Stimulated activated CD4-positive, alpha-beta T cell treated with anti-CD3 and anti-CD28 coated beads, Interleukin-2, amount 100 ng/mL, for 24 hours (primary cell): ENCODE measurements at regions not wholly inside any gene's neighbourhood (a gene's known extent, or its start where the extent isn't known, plus 50 kb on each side); places are given as distances from the start of the nearest gene placed in this dataset.

Experiments
- DNase-seq, 2 donors: peaks; one replicate each; pipeline ENCODE4 v3.0.0-alpha.2; 2020

- no peak for DNase-seq
Observed at GRCh38 chr1:244224487-244225430, 173.7 kb downstream of the ZBTB18 start.

GRCh38 chr1:244226435-244226834 is 175.4 kb downstream of the ZBTB18 start:
- no peak for DNase-seq

GRCh38 chr1:244230470-244230869 is 179.4 kb downstream of the ZBTB18 start:
- DNase-seq = no peak

- DNase-seq = no peak
Observed at GRCh38 chr1:244231193-244231571, 180.1 kb downstream of the ZBTB18 start.

GRCh38 chr1:244231572-244232315 is 180.7 kb downstream of the ZBTB18 start:
- no peak for DNase-seq

- DNase-seq = no peak
Observed at GRCh38 chr1:244234009-244234643, 183.0 kb downstream of the ZBTB18 start.

- no peak for DNase-seq
Observed at GRCh38 chr1:244235157-244235556, 184.1 kb downstream of the ZBTB18 start.

GRCh38 chr1:244236101-244236500 is 185.0 kb downstream of the ZBTB18 start:
- no peak for DNase-seq

- no peak for DNase-seq
Observed at GRCh38 chr1:244236721-244237120, 185.6 kb downstream of the ZBTB18 start.

GRCh38 chr1:244237445-244237844 is 186.4 kb downstream of the ZBTB18 start:
- DNase-seq = no peak

- no peak for DNase-seq
Observed at GRCh38 chr1:244239261-244239770, 188.2 kb downstream of the ZBTB18 start.

- no peak for DNase-seq
Observed at GRCh38 chr1:244241438-244241837, 190.4 kb downstream of the ZBTB18 start.

- no peak for DNase-seq
Observed at GRCh38 chr1:244242446-244242845, 191.4 kb downstream of the ZBTB18 start.

GRCh38 chr1:244246334-244246733 is 195.3 kb downstream of the ZBTB18 start:
- DNase-seq = no peak

- no peak for DNase-seq
Observed at GRCh38 chr1:244248426-244248825, 197.3 kb downstream of the ZBTB18 start.

GRCh38 chr1:244252211-244252610 is 199.5 kb downstream of the ADSS2 start:
- no peak for DNase-seq

- no peak for DNase-seq
Observed at GRCh38 chr1:244254467-244254866, 197.2 kb downstream of the ADSS2 start.

- DNase-seq = no peak
Observed at GRCh38 chr1:244255426-244255965, 196.2 kb downstream of the ADSS2 start.

GRCh38 chr1:244256086-244256676 is 195.5 kb downstream of the ADSS2 start:
- no peak for DNase-seq

- no peak for DNase-seq
Observed at GRCh38 chr1:244264163-244264562, 187.5 kb downstream of the ADSS2 start.

GRCh38 chr1:244265507-244265906 is 186.2 kb downstream of the ADSS2 start:
- no peak for DNase-seq

- DNase-seq = no peak
Observed at GRCh38 chr1:244269169-244269568, 182.5 kb downstream of the ADSS2 start.

- DNase-seq = no peak
Observed at GRCh38 chr1:244271004-244271403, 180.7 kb downstream of the ADSS2 start.
